MG63 (cell line): ENCODE measurements at regions not wholly inside any gene's neighbourhood (a gene's known extent, or its start where the extent isn't known, plus 50 kb on each side); places are given as distances from the start of the nearest gene placed in this dataset.

ENCODE experiments used
- DNase-seq: peaks from one replicate; pipeline ENCODE4 v3.0.0-alpha.2; 2020
- H3K27me3 ChIP-seq: fragments of 250-450 bp; sonication (Bioruptor Pico); 2 replicates; pipeline ENCODE4 v1.5.1; 2020; ENCODE audit warnings: mild to moderate bottlenecking, moderate library complexity
- H3K36me3 ChIP-seq: fragments of 250-450 bp; sonication (Bioruptor Pico); 2 replicates; pipeline ENCODE4 v1.5.1; 2020; ENCODE audit warnings: mild to moderate bottlenecking, moderate library complexity
- H3K4me3 ChIP-seq: fragments of 250-450 bp; sonication (Bioruptor Pico); 2 replicates; pipeline ENCODE4 v1.5.1; 2020; ENCODE audit warnings: mild to moderate bottlenecking, moderate library complexity
- H3K9me3 ChIP-seq: fragments of 250-450 bp; sonication (Bioruptor Pico); 2 replicates; pipeline ENCODE4 v1.5.1; 2020; ENCODE audit warnings: mild to moderate bottlenecking, moderate library complexity

DNA sequence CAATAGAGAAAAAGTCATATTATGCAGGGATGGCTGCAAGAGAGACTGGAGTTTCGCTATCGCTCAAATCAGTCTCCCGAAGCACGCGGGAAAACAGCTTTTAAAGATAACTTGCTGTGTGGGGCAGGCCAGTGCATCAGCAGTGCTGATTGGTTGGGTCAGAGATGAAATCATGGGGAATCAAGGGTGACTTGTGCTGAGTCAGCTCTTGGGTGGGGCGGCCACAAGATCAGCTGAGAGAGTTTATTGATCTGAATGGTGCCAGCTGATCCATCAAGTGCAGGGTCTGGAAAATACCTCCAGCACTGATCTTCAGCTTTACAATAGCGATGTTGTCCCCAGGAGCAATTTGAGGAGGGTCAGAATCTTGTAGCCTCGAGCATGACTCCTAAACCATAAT is 430.5 kb downstream of the RBFOX1 start:
- Histone ChIP-seq H3K4me3 (no peak overlapping the region), H3K27me3 (no peaks in the 10 kb centered on the region), H3K36me3 (no peaks in the 10 kb centered on the region), H3K9me3 (no peaks in the 10 kb centered on the region)
- no peak for DNase-seq
